IMR-90 (cell line): ENCODE measurements at regions not wholly inside any gene's neighbourhood (a gene's known extent, or its start where the extent isn't known, plus 50 kb on each side); places are given as distances from the start of the nearest gene placed in this dataset.

Experiments
- ATAC-seq: fragments of 200-7000 bp; cut with Tn5 transposase; 2 replicates; pipeline ENCODE4 v1.9.1; 2020; ENCODE audit warnings: low read depth, mild to moderate bottlenecking, moderate library complexity
- BruUV-seq: library from RNA; stranded (reverse); fragments of 400-500 nt; replicated peaks from 2 replicates; lab custom pipeline; 2021; lab: Mats Ljungman, UMichigan
- CTCF ChIA-PET: fragments of 300-600 bp; formaldehyde crosslinking; extraction: SDS; loops from one replicate; lab custom pipeline; 2021; ENCODE audit warnings: antibody characterized with exemption; lab: Yijun Ruan, JAX
- POLR2A ChIA-PET: fragments of 300-600 bp; sonication (Branson Sonifier 250); formaldehyde crosslinking; loops from one replicate; lab custom pipeline; 2022; ENCODE audit warnings: antibody characterized with exemption; ENCODE audit not compliant: unreplicated experiment; lab: Charles Lee
- DNase-seq: peaks from one replicate; pipeline ENCODE4 v3.0.0; 2013
- H2AFZ ChIP-seq: replicated peaks from 2 replicates; pipeline ENCODE3; 2013; ENCODE audit warnings: low read length, mild to moderate bottlenecking; ENCODE audit not compliant: poor library complexity
- H2AK5ac ChIP-seq: 2 replicates; pipeline ENCODE4 v1.6.1; 2013; ENCODE audit warnings: low read depth, low read length, inconsistent platforms
- H2AK9ac ChIP-seq: replicated peaks from 2 replicates; pipeline ENCODE3; 2013; ENCODE audit warnings: mild to moderate bottlenecking, low read depth, low read length, moderate library complexity; ENCODE audit not compliant: poor library complexity
- H2BK120ac ChIP-seq: 2 replicates; pipeline ENCODE4 v1.6.1; 2013; ENCODE audit warnings: low read depth, low read length, inconsistent platforms
- H2BK15ac ChIP-seq: 3 replicates; pipeline ENCODE4 v1.6.1; 2013; ENCODE audit warnings: low read depth, low read length, inconsistent platforms
- H2BK20ac ChIP-seq: 2 replicates; pipeline ENCODE4 v1.6.1; 2013; ENCODE audit warnings: low read depth, mild to moderate bottlenecking, inconsistent platforms, low read length, moderate library complexity
- H2BK5ac ChIP-seq: 2 replicates; pipeline ENCODE4 v1.6.1; 2013; ENCODE audit warnings: mild to moderate bottlenecking, low read depth, low read length, inconsistent platforms; ENCODE audit not compliant: poor library complexity, severe bottlenecking
- H3K14ac ChIP-seq: replicated peaks from 2 replicates; pipeline ENCODE4 v1.6.1; 2013; ENCODE audit warnings: low read depth, low read length, inconsistent platforms
- H3K18ac ChIP-seq: 2 replicates; pipeline ENCODE4 v1.6.1; 2013; ENCODE audit warnings: low read depth, low read length, control low read depth
- H3K23ac ChIP-seq: 2 replicates; pipeline ENCODE4 v1.6.1; 2013; ENCODE audit warnings: low read depth, low read length, inconsistent platforms
- H3K27ac ChIP-seq: 2 replicates; pipeline ENCODE4 v1.5.1; 2013; ENCODE audit warnings: mild to moderate bottlenecking, control low read depth, low read length; ENCODE audit not compliant: insufficient read depth
- H3K27me3 ChIP-seq: 2 replicates; pipeline ENCODE4 v1.6.1; 2013; ENCODE audit warnings: low read length; ENCODE audit not compliant: control insufficient read depth, insufficient read depth
- H3K36me3 ChIP-seq: 2 replicates; pipeline ENCODE4 v1.6.1; 2013; ENCODE audit warnings: low read length, mixed read lengths; ENCODE audit not compliant: control insufficient read depth, insufficient read depth
- H3K4ac ChIP-seq: 2 replicates; pipeline ENCODE4 v1.6.1; 2013; ENCODE audit warnings: low read depth, low read length, inconsistent platforms
- H3K4me1 ChIP-seq: 2 replicates; pipeline ENCODE4 v1.6.1; 2013; ENCODE audit warnings: low read length, mixed read lengths; ENCODE audit not compliant: control insufficient read depth, insufficient read depth
- H3K4me2 ChIP-seq: 2 replicates; pipeline ENCODE4 v1.6.1; 2013; ENCODE audit warnings: low read depth, mild to moderate bottlenecking, control low read depth, low read length, moderate library complexity
- H3K4me3 ChIP-seq: 2 replicates; pipeline ENCODE4 v1.5.1; 2013; ENCODE audit warnings: low read depth, mild to moderate bottlenecking, control low read depth, low read length, moderate library complexity; ENCODE audit not compliant: insufficient read depth
- H3K56ac ChIP-seq: 2 replicates; pipeline ENCODE4 v1.6.1; 2013; ENCODE audit warnings: low read length, inconsistent platforms; ENCODE audit not compliant: insufficient read depth; ENCODE audit errors: extremely low read depth
- H3K79me1 ChIP-seq, 2 experiments: 2 replicates each; pipeline ENCODE4 v1.6.1; 2013; ENCODE audit warnings: low read length in 2 of 2, inconsistent platforms in 1 of 2, low read depth in 1 of 2
- H3K9ac ChIP-seq: 2 replicates; pipeline ENCODE4 v1.6.1; 2013; ENCODE audit warnings: low read depth, low read length, control low read depth
- H3K9me1 ChIP-seq: 2 replicates; pipeline ENCODE4 v1.6.1; 2013; ENCODE audit warnings: low read length, inconsistent platforms; ENCODE audit not compliant: insufficient read depth
- H3K9me3 ChIP-seq: 2 replicates; pipeline ENCODE4 v1.6.1; 2013; ENCODE audit warnings: low read length; ENCODE audit not compliant: control insufficient read depth, insufficient read depth
- H4K20me1 ChIP-seq: 2 replicates; pipeline ENCODE4 v1.6.1; 2013; ENCODE audit warnings: low read length, inconsistent platforms; ENCODE audit not compliant: insufficient read depth
- H4K5ac ChIP-seq: 2 replicates; pipeline ENCODE4 v1.6.1; 2013; ENCODE audit warnings: mild to moderate bottlenecking, low read depth, low read length, control low read depth
- H4K8ac ChIP-seq, 2 experiments: 2 replicates each; pipeline ENCODE4 v1.6.1; 2013; ENCODE audit warnings: low read depth in 2 of 2, low read length in 2 of 2, control low read depth in 1 of 2, inconsistent platforms in 1 of 2
- H4K91ac ChIP-seq: 2 replicates; pipeline ENCODE4 v1.6.1; 2013; ENCODE audit warnings: low read depth, low read length, inconsistent platforms; ENCODE audit not compliant: insufficient read depth
- CHD1 ChIP-seq: IDR thresholded peaks from 2 replicates; pipeline ENCODE4 v1.6.1; 2012; ENCODE audit warnings: low read depth, low read length, improper control_type of control experiment
- MXI1 ChIP-seq: IDR thresholded peaks from 2 replicates; pipeline ENCODE4 v1.6.1; 2012; ENCODE audit warnings: low read depth, mild to moderate bottlenecking, low read length, moderate library complexity, borderline replicate concordance
- RCOR1 ChIP-seq: IDR thresholded peaks from 2 replicates; pipeline ENCODE4 v1.6.1; 2012; ENCODE audit warnings: mild to moderate bottlenecking, low read length, improper control_type of control experiment; ENCODE audit not compliant: insufficient replicate concordance
- RFX5 ChIP-seq: IDR thresholded peaks from 2 replicates; pipeline ENCODE4 v1.8.0; 2012; ENCODE audit warnings: low read depth, mild to moderate bottlenecking, low read length, moderate library complexity
- WGBS, 2 experiments: methylation state at CpG; one replicate each; pipeline versions ENCODE4 v1.1.5 to v1.1.7; 2013; ENCODE audit warnings: missing lambda C conversion rate in 2 of 2; ENCODE audit not compliant: insufficient read length in 1 of 2; ENCODE audit errors: extremely low coverage in 2 of 2; 5-methylcytosine and 5-hydroxymethylcytosine counted together
- dilution Hi-C: fragments of 300-500 bp; cut with HindIII; formaldehyde crosslinking; loops from one replicate; pipeline ENCODE4 v1.14.3; 2018; ENCODE audit warnings: low sequenced_read_pairs; ENCODE audit not compliant: unreplicated experiment
- in situ Hi-C: fragments of 300-500 bp; cut with MboI; formaldehyde crosslinking; loops from 3 replicates; pipeline ENCODE4 v1.14.3; 2019; ENCODE audit warnings: low sequenced_read_pairs, inconsistent platforms, mixed read lengths
- intact Hi-C: fragments of 100-400 bp; cut with micrococcal nuclease; formaldehyde crosslinking; loops from 2 replicates; pipeline ENCODE4 v1.10.0; 2022
- TF ChIP-seq, protein P1 (sequence below): conservative IDR thresholded peaks from 2 replicates; pipeline ENCODE4 v1.5.1; 2012; ENCODE audit warnings: mild to moderate bottlenecking, low read depth, low read length, improper control_type of control experiment

DNA sequence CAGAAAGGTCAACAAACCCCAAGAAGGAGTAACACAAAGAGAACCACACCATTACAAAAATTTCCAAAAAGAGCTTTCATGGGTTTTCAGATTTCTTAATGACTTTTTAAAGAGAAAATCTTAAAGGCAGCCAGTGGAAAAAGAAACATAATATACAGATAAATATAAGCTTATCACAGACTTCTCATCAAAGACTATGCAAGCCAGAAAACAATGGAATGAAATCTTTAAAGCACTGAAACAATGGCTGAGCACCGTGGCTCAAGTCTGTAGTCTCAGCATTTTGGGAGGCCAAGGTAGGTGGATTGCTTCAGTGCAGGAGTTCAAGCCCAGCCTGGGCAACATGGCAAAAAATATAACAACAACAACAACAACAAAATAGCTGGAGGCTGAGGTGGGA, 237.4 kb downstream of the CYP26B1 start:
- Histone ChIP-seq H3K4me3 (no peak overlapping the region), H2AFZ (no peak overlapping the region), H2BK20ac (no peak overlapping the region), H3K4me1 (no peaks in the 10 kb centered on the region), H2BK120ac (no peak overlapping the region), H3K4me2 (no peak overlapping the region), H3K18ac (no peak overlapping the region), H2AK5ac (no peak overlapping the region), H3K14ac (no peak overlapping the region), H2BK5ac (no peak overlapping the region), H4K91ac (no peak overlapping the region), H2BK15ac (no peak overlapping the region), H3K9me3 (peaks cover 7% of the 10 kb centered on the region), H4K8ac (no peak overlapping the region), H3K23ac (no peak overlapping the region), H3K36me3 (no peaks in the 10 kb centered on the region), H3K4ac (no peak overlapping the region), H3K9me1 (no peaks in the 10 kb centered on the region), H2AK9ac (no peak overlapping the region), H3K27ac (no peak overlapping the region), H3K56ac (no peak overlapping the region), H4K5ac (no peak overlapping the region), H3K27me3 (peaks cover 1% of the 10 kb centered on the region; the same call in 1 of the 2 replicates), H4K20me1 (no peaks in the 10 kb centered on the region), H3K79me1 (no peaks in the 10 kb centered on the region), H3K9ac (no peak overlapping the region)
- no peak for TF ChIP-seq RFX5
- no peak for TF ChIP-seq MXI1
- TF ChIP-seq RCOR1: no peak
- no peak for TF ChIP-seq CHD1
- TF ChIP-seq, protein P1, sequence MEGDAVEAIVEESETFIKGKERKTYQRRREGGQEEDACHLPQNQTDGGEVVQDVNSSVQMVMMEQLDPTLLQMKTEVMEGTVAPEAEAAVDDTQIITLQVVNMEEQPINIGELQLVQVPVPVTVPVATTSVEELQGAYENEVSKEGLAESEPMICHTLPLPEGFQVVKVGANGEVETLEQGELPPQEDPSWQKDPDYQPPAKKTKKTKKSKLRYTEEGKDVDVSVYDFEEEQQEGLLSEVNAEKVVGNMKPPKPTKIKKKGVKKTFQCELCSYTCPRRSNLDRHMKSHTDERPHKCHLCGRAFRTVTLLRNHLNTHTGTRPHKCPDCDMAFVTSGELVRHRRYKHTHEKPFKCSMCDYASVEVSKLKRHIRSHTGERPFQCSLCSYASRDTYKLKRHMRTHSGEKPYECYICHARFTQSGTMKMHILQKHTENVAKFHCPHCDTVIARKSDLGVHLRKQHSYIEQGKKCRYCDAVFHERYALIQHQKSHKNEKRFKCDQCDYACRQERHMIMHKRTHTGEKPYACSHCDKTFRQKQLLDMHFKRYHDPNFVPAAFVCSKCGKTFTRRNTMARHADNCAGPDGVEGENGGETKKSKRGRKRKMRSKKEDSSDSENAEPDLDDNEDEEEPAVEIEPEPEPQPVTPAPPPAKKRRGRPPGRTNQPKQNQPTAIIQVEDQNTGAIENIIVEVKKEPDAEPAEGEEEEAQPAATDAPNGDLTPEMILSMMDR: no peak
- DNase-seq (no peak), ATAC-seq (no peak)
- dilution Hi-C loops: no loop called here
- ChIA-PET POLR2A (no interaction called here), CTCF (interaction anchor here (0.9 kb wide), 1 partner anchor 17 kb away, joined by 3 read pairs; no protein-coding TSS in a partner anchor)
- WGBS, 2 experiments: no CpG with 5 or more reads among the region's 1 CpG
- intact Hi-C loops: no loop called here
- BruUV-seq: no TSS peak
- in situ Hi-C loops: no loop called here
